ENCODE measurements at regions not wholly inside any gene's neighbourhood (a gene's known extent, or its start where the extent isn't known, plus 50 kb on each side); places are given as distances from the start of the nearest gene placed in this dataset.

DNA sequence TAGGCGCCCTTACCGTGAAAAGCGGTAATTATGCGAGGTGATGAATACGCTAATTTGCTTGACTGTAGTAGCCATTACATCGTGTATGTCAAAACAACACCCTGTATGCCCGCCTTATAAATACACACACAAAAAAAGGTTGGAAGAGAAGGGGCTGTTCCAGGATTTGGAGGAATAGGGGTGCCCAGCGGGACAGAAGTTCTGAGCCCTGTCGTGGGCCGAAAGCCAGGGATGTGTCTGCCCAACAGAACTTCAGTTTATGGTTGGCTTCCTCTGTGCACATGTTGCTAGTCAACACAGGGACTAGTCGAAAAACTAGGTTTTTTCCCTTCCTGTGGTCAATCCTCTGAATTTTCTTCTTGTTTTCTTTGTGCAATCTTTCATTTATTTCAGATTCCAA is 182.5 kb downstream of the ACKR3 start:
- intact Hi-C loops (cut with DNase I) = no loop called here
- DNase-seq = no peak
- 86 to 96% (median 96%) methylated on average over 11 of the region's 11 CpGs for WGBS, 3 donors
- no peaks in the 10 kb centered on the region for H3K36me3 ChIP-seq
- no peaks in the 10 kb centered on the region for H3K4me1 ChIP-seq (ENCODE audit: insufficient read depth)
- TF ChIP-seq, protein P1, sequence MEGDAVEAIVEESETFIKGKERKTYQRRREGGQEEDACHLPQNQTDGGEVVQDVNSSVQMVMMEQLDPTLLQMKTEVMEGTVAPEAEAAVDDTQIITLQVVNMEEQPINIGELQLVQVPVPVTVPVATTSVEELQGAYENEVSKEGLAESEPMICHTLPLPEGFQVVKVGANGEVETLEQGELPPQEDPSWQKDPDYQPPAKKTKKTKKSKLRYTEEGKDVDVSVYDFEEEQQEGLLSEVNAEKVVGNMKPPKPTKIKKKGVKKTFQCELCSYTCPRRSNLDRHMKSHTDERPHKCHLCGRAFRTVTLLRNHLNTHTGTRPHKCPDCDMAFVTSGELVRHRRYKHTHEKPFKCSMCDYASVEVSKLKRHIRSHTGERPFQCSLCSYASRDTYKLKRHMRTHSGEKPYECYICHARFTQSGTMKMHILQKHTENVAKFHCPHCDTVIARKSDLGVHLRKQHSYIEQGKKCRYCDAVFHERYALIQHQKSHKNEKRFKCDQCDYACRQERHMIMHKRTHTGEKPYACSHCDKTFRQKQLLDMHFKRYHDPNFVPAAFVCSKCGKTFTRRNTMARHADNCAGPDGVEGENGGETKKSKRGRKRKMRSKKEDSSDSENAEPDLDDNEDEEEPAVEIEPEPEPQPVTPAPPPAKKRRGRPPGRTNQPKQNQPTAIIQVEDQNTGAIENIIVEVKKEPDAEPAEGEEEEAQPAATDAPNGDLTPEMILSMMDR (IDR thresholded peaks at IDR 0.05) = no peak
- TF ChIP-seq POLR2A (IDR thresholded peaks at IDR 0.05) (no peak), EP300 (IDR thresholded peaks at IDR 0.05) (no peak)
- no peaks in the 10 kb centered on the region for H3K9me3 ChIP-seq
- H3K27me3 ChIP-seq = no peaks in the 10 kb centered on the region
- H3K27ac ChIP-seq = no peak overlapping the region
- no peak overlapping the region for H3K4me3 ChIP-seq

DNA sequence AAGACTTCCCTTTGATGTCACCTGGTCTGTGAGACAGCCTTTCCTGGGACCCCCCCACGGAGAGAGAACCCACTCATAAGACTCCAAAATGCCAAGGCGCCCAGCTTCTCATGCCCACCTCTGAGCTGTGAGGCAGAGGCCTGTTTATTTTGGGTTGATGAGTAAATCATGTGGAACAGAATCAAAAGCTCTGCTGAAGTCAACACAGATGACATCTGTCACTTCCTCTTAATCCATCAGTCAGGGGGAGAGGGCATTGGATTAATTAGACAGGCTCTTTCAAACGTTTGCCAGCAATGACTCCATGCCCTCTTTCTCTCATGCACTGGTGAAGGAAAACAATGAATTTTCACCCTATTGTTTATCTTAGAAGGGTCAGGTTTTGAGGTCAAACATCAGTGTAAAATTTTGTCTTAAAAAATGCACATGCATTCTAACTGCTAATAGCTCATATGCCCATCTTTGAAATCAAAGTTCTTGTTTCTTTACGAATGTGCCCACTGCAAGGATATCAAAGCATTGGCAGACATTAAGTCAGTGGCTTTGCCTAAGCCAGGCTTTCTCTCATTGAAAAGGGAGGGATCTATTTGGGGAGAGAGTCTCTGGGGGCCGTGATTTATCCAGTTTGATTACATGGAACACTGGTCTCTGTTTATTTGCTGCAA is 184.1 kb downstream of the ACKR3 start:
- Histone ChIP-seq H3K36me3 (no peaks in the 10 kb centered on the region), H3K27me3 (no peaks in the 10 kb centered on the region), H3K9me3 (no peaks in the 10 kb centered on the region), H3K27ac (no peak overlapping the region), H3K4me1 (ENCODE audit: insufficient read depth) (no peaks in the 10 kb centered on the region), H3K4me3 (no peak overlapping the region)
- no peak for DNase-seq
- intact Hi-C loops (cut with DNase I) = no loop called here
- WGBS, 3 donors = 74 to 84% (median 79%) methylated on average over 5 of the region's 5 CpGs
- TF ChIP-seq EP300 (IDR thresholded peaks at IDR 0.05) (no peak), POLR2A (IDR thresholded peaks at IDR 0.05) (no peak)
- TF ChIP-seq, protein P1 (IDR thresholded peaks at IDR 0.05) = no peak

DNA sequence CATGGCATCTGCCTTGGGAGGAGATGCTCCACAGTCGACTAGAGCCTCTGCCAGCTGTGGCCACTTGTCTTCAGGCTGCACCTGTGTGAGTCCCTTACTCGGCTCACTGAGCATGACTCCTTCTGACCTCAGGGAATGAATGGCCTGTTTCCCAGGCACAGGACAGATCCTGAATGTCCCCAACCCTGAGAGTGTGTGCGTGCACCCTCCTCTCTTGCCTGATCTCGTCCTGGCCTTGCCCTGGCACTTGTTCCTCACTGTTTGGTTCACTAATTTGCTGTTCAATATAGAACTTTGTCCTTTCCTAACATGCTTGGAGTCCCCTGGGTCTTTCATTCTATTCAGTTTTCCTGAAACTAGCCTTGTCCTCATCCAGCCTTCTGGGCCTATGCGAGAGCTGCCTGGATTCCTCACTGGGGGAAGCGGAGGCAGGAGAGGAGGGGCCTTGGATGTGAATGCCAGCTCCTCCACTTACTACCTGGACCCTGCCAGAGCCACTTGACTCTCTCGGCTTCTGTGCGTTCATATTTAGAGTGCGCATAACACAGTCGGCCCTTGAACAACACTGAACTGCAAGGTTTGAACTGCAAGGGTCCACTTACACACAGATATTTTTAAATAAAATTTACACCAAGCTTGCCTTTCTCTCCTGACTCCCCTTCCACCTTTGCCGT is 184.8 kb downstream of the ACKR3 start:
- no peaks in the 10 kb centered on the region for H3K27me3 ChIP-seq
- no peaks in the 10 kb centered on the region for H3K4me1 ChIP-seq (ENCODE audit: insufficient read depth)
- intact Hi-C loops (cut with DNase I) = no loop called here
- no peak for TF ChIP-seq POLR2A (IDR thresholded peaks at IDR 0.05)
- no peak for TF ChIP-seq EP300 (IDR thresholded peaks at IDR 0.05)
- TF ChIP-seq, protein P1 (IDR thresholded peaks at IDR 0.05) = no peak
- WGBS, 3 donors = 92 to 95% (median 94%) methylated on average over 11 of the region's 11 CpGs
- no peak overlapping the region for H3K4me3 ChIP-seq
- no peak for DNase-seq
- no peaks in the 10 kb centered on the region for H3K9me3 ChIP-seq
- H3K27ac ChIP-seq = no peak overlapping the region
- no peaks in the 10 kb centered on the region for H3K36me3 ChIP-seq

DNA sequence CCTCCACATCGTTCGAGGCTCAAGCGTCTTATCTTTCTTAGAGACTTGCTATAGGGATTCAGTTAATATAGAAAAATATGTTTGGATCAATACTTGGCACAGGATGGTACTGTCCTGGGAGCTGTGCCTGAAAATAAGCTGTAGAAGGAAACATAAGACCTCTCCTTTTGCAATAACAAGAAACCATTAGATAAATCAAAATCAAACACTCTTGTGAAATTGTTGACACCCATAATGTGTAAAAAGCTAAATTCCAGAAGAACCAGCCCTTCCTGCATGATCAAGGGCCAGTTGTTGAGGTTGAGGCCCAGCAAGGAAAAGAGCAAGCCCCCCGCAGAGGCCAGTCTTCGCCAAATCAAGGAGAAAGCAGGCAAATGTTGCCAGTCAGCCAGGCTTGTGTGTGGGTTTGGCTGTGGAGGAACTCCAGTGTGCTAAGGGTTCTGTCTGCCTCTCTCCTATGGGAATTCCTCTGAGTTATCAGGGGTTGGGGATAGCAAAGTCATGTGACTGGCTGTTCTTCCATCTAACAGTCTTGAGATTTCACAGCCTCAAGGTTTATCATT is 185.7 kb downstream of the ACKR3 start:
- H3K4me1 ChIP-seq (ENCODE audit: insufficient read depth) = no peaks in the 10 kb centered on the region
- no peak overlapping the region for H3K4me3 ChIP-seq
- H3K27me3 ChIP-seq = no peaks in the 10 kb centered on the region
- TF ChIP-seq, protein P1 (IDR thresholded peaks at IDR 0.05) = no peak
- TF ChIP-seq POLR2A (IDR thresholded peaks at IDR 0.05) (no peak), EP300 (IDR thresholded peaks at IDR 0.05) (no peak)
- WGBS, 3 donors = 86 to 88% (median 87%) methylated on average over 5 of the region's 5 CpGs
- H3K36me3 ChIP-seq = no peaks in the 10 kb centered on the region
- no peak for DNase-seq
- H3K9me3 ChIP-seq = no peaks in the 10 kb centered on the region
- no peak overlapping the region for H3K27ac ChIP-seq
- intact Hi-C loops (cut with DNase I) = no loop called here

Measured in ovary (tissue), 7 donors.